Inferior parietal cortex (tissue), 1 donor: ENCODE measurements at regions not wholly inside any gene's neighbourhood (a gene's known extent, or its start where the extent isn't known, plus 50 kb on each side); places are given as distances from the start of the nearest gene placed in this dataset.
A peak's percentile ranks its signal among the peaks of the same experiment; 100 is the strongest.
"Not testable (repeated sequence)": the region's sequence is repeated elsewhere in the genome, so short reads cannot be mapped to it uniquely, and the experiment has no call there.

Source experiments
- DNase-seq: peaks from one replicate; pipeline ENCODE4 v3.0.0-alpha.2; 2016; ENCODE audit errors: extremely low spot score

- no peak for DNase-seq
These were observed 256.4 kb downstream of the GATA3 start for GRCh38 chr10:8310930-8311329.

GRCh38 chr10:8311526-8312070 is 257.1 kb downstream of the GATA3 start:
- DNase-seq: no peak

GRCh38 chr10:8312079-8312478 is 257.6 kb downstream of the GATA3 start:
- no peak for DNase-seq

DNA sequence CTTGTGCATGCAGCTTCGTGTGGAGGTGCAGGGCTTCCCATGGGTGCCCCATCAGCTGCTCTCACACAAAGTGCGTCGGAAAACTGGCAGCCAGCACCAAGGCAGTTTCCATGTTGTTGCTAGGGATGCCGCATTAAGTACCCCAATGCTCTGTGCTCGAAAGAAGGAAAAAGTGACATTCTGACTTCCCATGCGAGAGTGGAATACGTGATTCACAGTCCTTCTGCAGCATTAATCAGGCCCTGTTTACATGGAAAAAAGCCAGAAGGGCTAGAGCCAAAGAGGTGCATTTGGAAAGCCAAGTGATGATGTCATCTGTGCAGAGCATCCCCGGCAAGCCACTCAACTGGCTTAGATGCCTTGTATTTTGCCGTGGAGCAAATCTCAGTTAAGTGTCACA is 258.3 kb downstream of the GATA3 start:
- DNase-seq: no peak

DNA sequence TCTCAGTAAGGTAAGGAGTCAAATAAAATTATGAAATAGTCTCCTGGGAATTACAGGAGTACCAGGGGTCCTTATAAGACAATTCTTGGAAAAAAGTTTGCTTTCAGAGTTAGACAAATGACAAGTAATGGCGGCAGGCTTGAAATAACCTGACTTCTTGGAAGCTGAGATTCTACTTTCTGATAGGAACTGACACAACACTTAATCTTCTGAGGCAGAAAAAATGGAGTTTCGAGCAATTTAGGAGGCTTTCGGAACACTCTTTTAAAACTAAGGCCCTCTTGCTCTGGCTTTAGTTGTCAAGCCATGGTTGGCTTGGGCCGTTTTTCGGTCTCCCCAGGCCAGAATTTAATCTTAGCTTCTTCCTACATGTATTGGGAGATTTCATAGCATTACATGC is 260.0 kb downstream of the GATA3 start:
- DNase-seq: no peak

DNA sequence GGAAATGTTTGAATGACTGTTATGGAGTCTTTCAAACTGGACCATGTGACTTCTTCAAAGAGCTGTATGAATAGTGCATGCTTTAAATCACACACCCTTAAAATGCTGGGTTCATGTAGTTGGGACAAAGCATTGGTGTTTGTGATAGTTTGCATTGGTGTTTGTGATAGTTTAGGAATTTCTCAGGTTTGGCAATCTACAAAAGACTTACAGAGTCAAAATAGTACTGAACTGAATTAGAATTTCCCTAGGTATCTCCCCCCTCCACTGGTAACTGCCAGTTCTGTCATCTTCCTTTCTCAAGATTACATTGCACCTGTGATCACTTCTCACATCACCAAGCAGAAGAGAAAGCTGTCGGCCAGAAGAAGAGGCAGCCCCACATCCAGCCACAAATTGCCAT is 261.1 kb downstream of the GATA3 start:
- DNase-seq: no peak

GRCh38 chr10:8316284-8316683 is 261.8 kb downstream of the GATA3 start:
- DNase-seq: no peak

DNA sequence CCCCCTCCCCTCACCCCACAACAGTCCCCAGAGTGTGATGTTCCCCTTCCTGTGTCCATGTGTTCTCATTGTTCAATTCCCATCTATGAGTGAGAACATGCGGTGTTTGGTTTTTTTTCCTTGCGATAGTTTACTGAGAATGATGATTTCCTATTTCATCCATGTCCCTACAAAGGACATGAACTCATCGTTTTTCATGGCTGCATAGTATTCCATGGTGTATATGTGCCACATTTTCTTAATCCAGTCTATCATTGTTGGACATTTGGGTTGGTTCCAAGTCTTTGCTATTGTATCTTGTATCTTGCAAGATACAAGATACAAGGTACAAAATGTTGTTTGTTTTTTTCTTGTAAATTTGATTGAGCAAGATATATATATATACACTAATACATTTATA is 263.9 kb downstream of the GATA3 start:
- not testable (repeated sequence) for DNase-seq

- DNase-seq: no peak
These were observed 264.5 kb downstream of the GATA3 start for GRCh38 chr10:8318956-8319355.

GRCh38 chr10:8319704-8320103 is 265.2 kb downstream of the GATA3 start:
- DNase-seq: no peak

GRCh38 chr10:8321990-8322389 is 267.5 kb downstream of the GATA3 start:
- DNase-seq: no peak

- DNase-seq: no peak
These were observed 269.1 kb downstream of the GATA3 start for GRCh38 chr10:8323428-8324054.

DNA sequence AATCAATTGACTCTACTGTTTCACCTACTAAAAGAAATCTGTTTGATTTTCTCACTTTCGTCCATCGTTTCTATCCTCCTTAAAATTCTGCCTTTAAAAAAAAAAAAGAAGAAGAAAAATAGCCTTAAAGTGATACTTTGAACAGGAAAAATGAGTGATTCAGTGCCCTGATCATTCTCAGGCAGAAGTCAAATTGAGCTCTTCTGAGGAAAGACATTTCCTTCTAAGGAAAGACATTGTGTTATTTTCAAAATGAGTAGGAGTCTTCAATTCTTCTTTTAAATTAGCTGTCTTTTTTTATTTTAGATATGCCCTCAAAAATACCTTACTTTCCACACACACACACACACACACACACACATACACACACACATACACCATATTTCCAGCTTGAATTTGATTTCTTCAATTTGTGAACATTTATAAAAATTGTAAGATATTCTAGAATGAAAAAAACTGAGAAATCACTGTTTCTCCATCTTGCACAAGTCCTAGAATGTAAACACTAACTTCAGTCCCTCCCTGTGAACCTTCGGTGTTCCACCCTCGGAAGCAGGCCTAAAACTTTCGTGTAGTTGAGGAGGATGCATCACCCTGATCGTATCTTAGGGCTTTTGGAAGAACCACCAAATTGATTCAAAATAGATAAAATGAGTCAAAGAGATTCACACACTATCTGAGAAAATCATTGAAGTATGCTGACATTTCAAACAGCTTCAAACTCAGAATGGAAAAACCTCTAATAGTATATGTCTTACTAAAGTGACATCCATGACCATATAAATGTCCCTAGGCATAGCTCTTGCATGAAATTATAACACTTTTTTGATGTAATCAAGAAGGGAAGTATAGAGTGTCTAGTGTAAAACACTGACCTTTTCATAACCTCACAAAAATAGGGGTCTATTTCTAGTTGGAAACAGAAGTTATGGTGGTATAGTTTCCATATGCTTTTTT is 270.8 kb downstream of the GATA3 start:
- no peak for DNase-seq

DNA sequence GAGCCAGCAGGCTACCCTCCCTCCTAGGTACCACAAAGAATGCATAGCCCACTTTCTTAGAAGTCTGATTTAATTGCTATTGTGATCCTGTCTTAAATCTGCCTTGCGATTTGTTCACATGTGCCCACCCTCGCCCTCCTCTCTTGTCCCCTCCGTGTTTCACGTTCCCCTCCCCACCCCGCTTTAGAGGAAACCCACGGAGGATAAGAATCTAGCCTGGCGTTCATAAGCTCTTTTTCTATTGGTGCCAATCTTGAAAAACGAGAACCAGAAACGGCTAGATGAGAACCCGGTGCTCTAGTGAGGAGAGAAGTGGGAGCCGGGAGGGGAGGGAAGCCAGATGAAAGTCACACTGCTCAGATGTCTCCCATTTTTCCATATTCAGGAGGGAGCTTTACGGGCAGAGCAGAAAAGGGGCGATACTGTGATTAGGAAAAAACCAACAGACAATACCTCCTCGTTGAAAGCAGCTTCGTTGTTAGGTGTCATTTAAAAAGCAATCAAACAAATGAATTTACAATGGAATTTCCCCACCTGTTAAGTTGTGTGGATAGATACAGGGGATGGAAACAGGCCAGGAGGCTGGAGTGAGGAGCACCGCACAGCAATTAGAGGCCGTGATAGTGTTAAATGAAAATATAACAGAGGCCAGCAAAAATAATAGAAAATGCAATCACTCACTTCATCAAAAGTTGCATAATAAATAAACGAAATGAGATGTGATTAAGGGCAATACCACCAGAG is 272.1 kb downstream of the GATA3 start:
- DNase-seq: no peak

DNA sequence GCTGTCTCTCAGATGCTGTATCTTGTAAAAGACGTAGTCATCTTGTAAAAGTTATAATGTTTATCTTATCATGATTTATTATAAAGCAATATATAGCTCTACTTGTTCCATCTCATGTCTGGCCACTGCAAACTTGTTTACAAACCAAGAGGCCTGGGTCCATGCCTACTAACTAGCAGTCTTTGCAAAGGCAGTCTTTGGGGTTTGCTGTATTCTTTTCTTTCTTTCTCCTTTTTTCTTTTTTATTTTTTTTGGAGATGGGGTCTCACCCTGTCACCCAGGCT is 272.6 kb downstream of the GATA3 start:
- DNase-seq: no peak

- DNase-seq: no peak
These were observed 276.9 kb downstream of the GATA3 start for GRCh38 chr10:8331387-8331786.

DNA sequence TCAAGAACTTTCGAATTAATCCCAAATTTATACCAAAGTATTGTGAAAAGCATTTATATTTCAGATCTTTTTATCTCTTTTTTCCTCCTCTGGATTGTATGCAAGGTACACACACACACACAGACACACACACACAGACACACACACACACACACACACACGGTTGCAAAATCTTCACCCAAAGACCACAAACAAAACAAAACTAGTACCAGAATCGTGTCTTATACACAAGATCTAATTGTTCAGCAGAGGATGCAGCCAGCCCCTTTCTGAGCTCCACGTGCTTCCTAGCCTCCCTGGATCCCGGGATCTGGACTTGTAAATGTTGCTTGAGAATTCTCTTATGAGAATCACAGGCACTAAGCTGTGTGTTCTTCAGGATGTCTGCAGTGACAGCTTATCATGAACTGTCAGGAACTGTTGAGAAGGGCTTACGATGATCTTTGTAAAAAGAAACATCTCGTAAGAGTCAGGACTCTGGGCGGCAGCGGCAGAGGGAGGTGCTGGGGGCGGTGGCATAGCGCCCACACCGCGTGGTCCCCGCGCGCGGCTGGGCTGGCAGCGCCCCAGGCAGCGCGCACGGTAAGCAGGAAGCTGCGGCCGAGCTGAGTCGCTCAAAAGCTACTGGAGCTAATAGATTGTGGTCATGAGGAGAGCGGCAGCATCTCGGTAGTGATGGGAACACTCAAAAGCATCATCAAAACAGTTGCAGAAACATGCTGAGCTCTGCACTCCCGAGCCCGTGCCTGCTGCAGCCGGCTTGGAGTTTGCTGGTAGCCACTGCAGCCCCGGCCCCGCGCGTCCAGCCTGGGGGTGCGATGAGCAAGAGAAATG is 277.6 kb downstream of the GATA3 start:
- DNase-seq: peak; percentile 33

DNA sequence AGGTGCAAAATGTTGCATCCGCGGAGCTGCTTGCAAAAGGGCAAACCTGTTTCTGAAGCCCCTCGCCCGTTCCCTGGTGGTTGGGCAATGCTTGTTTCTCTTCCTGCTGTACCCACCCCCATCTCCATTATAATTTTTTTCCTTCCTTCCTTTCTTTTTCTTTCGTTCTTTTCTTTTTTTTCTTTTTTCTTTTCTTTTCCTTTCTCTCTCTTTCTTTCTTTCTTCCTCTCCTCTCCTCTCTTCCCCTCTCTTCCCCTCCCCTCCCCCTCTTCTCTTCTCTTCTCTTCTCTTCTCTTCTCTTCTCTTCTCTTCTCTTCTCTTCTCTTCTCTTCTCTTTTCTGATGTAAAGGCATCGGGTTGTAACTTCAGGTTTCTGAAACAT is 278.2 kb downstream of the GATA3 start:
- no peak for DNase-seq

GRCh38 chr10:8334631-8335030 is 280.1 kb downstream of the GATA3 start:
- DNase-seq: no peak

GRCh38 chr10:8336629-8337331 is 282.3 kb downstream of the GATA3 start:
- DNase-seq: no peak

- no peak for DNase-seq
These were observed 282.8 kb downstream of the GATA3 start for GRCh38 chr10:8337332-8337651.
